GM12878 (cell line): ENCODE measurements at regions not wholly inside any gene's neighbourhood (a gene's known extent, or its start where the extent isn't known, plus 50 kb on each side); places are given as distances from the start of the nearest gene placed in this dataset.

ENCODE experiments used
- ATAC-seq: fragments of 200-7000 bp; cut with Tn5 transposase; 3 replicates; pipeline ENCODE4 v1.9.1; 2020; ENCODE audit warnings: mild to moderate bottlenecking, moderate library complexity
- BruUV-seq: library from RNA; stranded (reverse); fragments of 400-500 nt; replicated peaks from 2 replicates; lab custom pipeline; 2021; lab: Mats Ljungman, UMichigan
- CTCF ChIA-PET: fragments of 300-600 bp; sonication (Branson Sonifier 250); formaldehyde crosslinking; extraction: SDS; loops from one replicate; lab custom pipeline; 2021; ENCODE audit warnings: inconsistent platforms; lab: Yijun Ruan, JAX
- POLR2A ChIA-PET: fragments of 350-600 bp; formaldehyde crosslinking; extraction: SDS; loops from one replicate; lab custom pipeline; 2021; ENCODE audit warnings: inconsistent platforms; lab: Charles Lee
- RAD21 ChIA-PET: fragments of 300-600 bp; sonication (Branson Sonifier 250); formaldehyde crosslinking; loops from one replicate; lab custom pipeline; 2023; ENCODE audit warnings: antibody characterized with exemption; ENCODE audit not compliant: unreplicated experiment; lab: Charles Lee
- SMC1A ChIA-PET: fragments of 300-600 bp; sonication (Branson Sonifier 250); formaldehyde crosslinking; loops from one replicate; lab custom pipeline; 2023; ENCODE audit not compliant: unreplicated experiment, uncharacterized antibody; lab: Charles Lee
- DNase-seq: peaks from one replicate; pipeline ENCODE4 v3.0.0-alpha.2; 2011; ENCODE audit warnings: low read depth, low spot score
- FAIRE-seq: peaks from 3 replicates; lab custom pipeline; 2011; peaks lifted over from hg19 to GRCh38; lab: Jason Lieb, UNC
- H2AFZ ChIP-seq: 2 replicates; pipeline ENCODE4 v1.6.0; 2011; ENCODE audit warnings: low read depth, low read length, control low read depth; ENCODE audit not compliant: control insufficient read depth
- H3K27ac ChIP-seq: 2 replicates; pipeline ENCODE4 v1.5.1; 2011; ENCODE audit warnings: control low read depth; ENCODE audit not compliant: control insufficient read depth, insufficient read depth
- H3K27me3 ChIP-seq, 2 experiments: replicated peaks in 1 of 2; 2 replicates each; pipeline versions ENCODE4 v1.6.0 to v1.6.1; 2011; ENCODE audit warnings: low read length in 1 of 2; ENCODE audit not compliant: control insufficient read depth in 2 of 2, insufficient read depth in 2 of 2
- H3K36me3 ChIP-seq, 2 experiments: 2 replicates each; pipeline ENCODE4 v1.5.1; 2011; ENCODE audit warnings: low read length in 1 of 2; ENCODE audit not compliant: control insufficient read depth in 2 of 2, insufficient read depth in 2 of 2
- H3K4me1 ChIP-seq: 2 replicates; pipeline ENCODE4 v1.6.1; 2011; ENCODE audit warnings: mild to moderate bottlenecking, low read length, moderate library complexity, mixed read lengths; ENCODE audit not compliant: control insufficient read depth, insufficient read depth
- H3K4me2 ChIP-seq: 2 replicates; pipeline ENCODE4 v1.6.0; 2011; ENCODE audit warnings: control low read depth; ENCODE audit not compliant: control insufficient read depth, insufficient read depth
- H3K4me3 ChIP-seq: fragments of 200-600 bp; sonication (generic); 2 replicates; pipeline ENCODE4 v1.5.1; 2016
- H3K79me2 ChIP-seq: 2 replicates; pipeline ENCODE4 v1.6.0; 2011; ENCODE audit warnings: low read length; ENCODE audit not compliant: control insufficient read depth, insufficient read depth
- H3K9ac ChIP-seq: 2 replicates; pipeline ENCODE4 v1.8.0; 2011; ENCODE audit warnings: low read length, control low read depth, mixed read lengths; ENCODE audit not compliant: control insufficient read depth, insufficient read depth
- H3K9me3 ChIP-seq: replicated peaks from 3 replicates; pipeline ENCODE4 v1.5.1; 2011; ENCODE audit warnings: mild to moderate bottlenecking, low read length; ENCODE audit not compliant: control insufficient read depth, insufficient read depth
- H4K20me1 ChIP-seq: 2 replicates; pipeline ENCODE4 v1.6.0; 2011; ENCODE audit not compliant: control insufficient read depth, insufficient read depth
- ASH2L ChIP-seq: fragments of 300-600, 200-600 bp; sonication (generic); IDR thresholded peaks from 2 replicates; pipeline ENCODE4 v1.6.1; 2017; ENCODE audit warnings: low read depth, mild to moderate bottlenecking, borderline replicate concordance
- BACH1 ChIP-seq: fragments of 450-650 bp; IDR thresholded peaks from 2 replicates; pipeline ENCODE4 v1.6.1; 2017; ENCODE audit warnings: mild to moderate bottlenecking, borderline replicate concordance
- ELK1 ChIP-seq: IDR thresholded peaks from 2 replicates; pipeline ENCODE4 v1.6.1; 2012; ENCODE audit warnings: low read depth, low read length, improper control_type of control experiment
- EP300 ChIP-seq, 2 experiments: fragments of 150-350 bp in 1 of 2; IDR thresholded peaks; 2 replicates each; pipeline ENCODE4 v1.6.1; 2011 to 2012; ENCODE audit warnings: low read depth in 2 of 2, low read length in 2 of 2, borderline replicate concordance in 1 of 2, improper control_type of control experiment in 1 of 2, inconsistent platforms in 1 of 2; ENCODE audit not compliant: control insufficient read depth in 1 of 2
- FOS ChIP-seq: IDR thresholded peaks from 3 replicates; pipeline ENCODE4 v1.6.1; 2011; ENCODE audit warnings: borderline replicate concordance; ENCODE audit not compliant: insufficient read length; ENCODE audit errors: extremely low read depth
- KDM1A ChIP-seq: fragments of 200-600 bp; sonication (generic); IDR thresholded peaks from 2 replicates; pipeline ENCODE4 v1.6.1; 2016; ENCODE audit warnings: borderline replicate concordance
- LARP7 ChIP-seq: fragments of 450-650 bp; IDR thresholded peaks from 2 replicates; pipeline ENCODE4 v1.6.1; 2017; ENCODE audit warnings: mild to moderate bottlenecking
- MYC ChIP-seq: IDR thresholded peaks from 2 replicates; pipeline ENCODE4 v1.6.1; 2011; ENCODE audit warnings: mild to moderate bottlenecking, low read length, moderate library complexity, inconsistent platforms; ENCODE audit not compliant: insufficient read depth, insufficient replicate concordance, insufficient read length, severe bottlenecking
- SIX5 ChIP-seq: IDR thresholded peaks from 2 replicates; pipeline ENCODE4 v1.6.1; 2011; ENCODE audit warnings: mild to moderate bottlenecking, low read depth, low read length, moderate library complexity; ENCODE audit not compliant: severe bottlenecking
- SREBF2 ChIP-seq: IDR thresholded peaks from 2 replicates; pipeline ENCODE4 v1.6.1; 2012; ENCODE audit warnings: mild to moderate bottlenecking, low read length
- USF1 ChIP-seq: IDR thresholded peaks from 2 replicates; pipeline ENCODE4 v1.6.1; 2011; ENCODE audit warnings: borderline replicate concordance, low read depth, mild to moderate bottlenecking, moderate library complexity, mixed read lengths, low read length; ENCODE audit not compliant: insufficient read depth; ENCODE audit errors: extremely low read length
- YBX1 ChIP-seq: fragments of 450-650 bp; IDR thresholded peaks from 2 replicates; pipeline ENCODE4 v1.6.1; 2016; ENCODE audit warnings: antibody characterized with exemption
- WGBS: methylation state at CpG from one replicate; pipeline ENCODE4 v1.1.6; 2016; ENCODE audit warnings: low lambda C conversion rate; ENCODE audit not compliant: insufficient replicate concordance, insufficient coverage; ENCODE audit errors: missing lambda C conversion rate; 5-methylcytosine and 5-hydroxymethylcytosine counted together
- in situ Hi-C: fragments of 300-500 bp; cut with MboI; formaldehyde crosslinking; loops from 9 replicates; pipeline ENCODE4 v1.14.3; 2018; ENCODE audit warnings: mixed read lengths
- intact Hi-C: fragments of 100-400 bp; cut with micrococcal nuclease; formaldehyde crosslinking; loops from one replicate; pipeline ENCODE4 v1.14.2; 2022; ENCODE audit not compliant: unreplicated experiment

GRCh38 chr3:78540485-78540884 is 1227.3 kb downstream of the ROBO1 start:
- no peaks in the 10 kb centered on the region for H3K79me2 ChIP-seq
- H3K27me3 ChIP-seq = no peaks in the 10 kb centered on the region
- no peak for ATAC-seq
- H3K4me3 ChIP-seq = no peak overlapping the region
- no peak overlapping the region for H3K9ac ChIP-seq
- H4K20me1 ChIP-seq = no peaks in the 10 kb centered on the region
- intact Hi-C loops (no loop called here), in situ Hi-C loops (no loop called here)
- no TSS peak for BruUV-seq
- RAD21 ChIA-PET = no interaction called here
- POLR2A ChIA-PET = no interaction called here
- CTCF ChIA-PET = no interaction called here
- no peak overlapping the region for H2AFZ ChIP-seq
- no peak for DNase-seq
- FAIRE-seq = no peak
- H3K9me3 ChIP-seq = no peaks in the 10 kb centered on the region
- no peaks in the 10 kb centered on the region for H3K36me3 ChIP-seq
- no peak overlapping the region for H3K4me2 ChIP-seq
- H3K27ac ChIP-seq = no peak overlapping the region
- no peaks in the 10 kb centered on the region for H3K4me1 ChIP-seq
- WGBS = 36% methylated on average over 2 of the region's 2 CpGs
- SMC1A ChIA-PET = no interaction called here
- no peak for TF ChIP-seq ASH2L
- TF ChIP-seq LARP7 = no peak
- TF ChIP-seq MYC = no peak
- no peak for TF ChIP-seq EP300 (IDR thresholded peaks at IDR 0.05; ENCODE audit: borderline replicate concordance in 1 of 2, control insufficient read depth in 1 of 2, low read depth in 2 of 2, low read length in 2 of 2)
- no peak for TF ChIP-seq FOS
- TF ChIP-seq ELK1 = no peak
- no peak for TF ChIP-seq SREBF2
- no peak for TF ChIP-seq YBX1
- no peak for TF ChIP-seq KDM1A
- no peak for TF ChIP-seq SIX5
- TF ChIP-seq USF1 = no peak
- TF ChIP-seq BACH1 = no peak
